CD14-positive monocyte (primary cell): ENCODE measurements at regions not wholly inside any gene's neighbourhood (a gene's known extent, or its start where the extent isn't known, plus 50 kb on each side); places are given as distances from the start of the nearest gene placed in this dataset.

Source experiments
- DNase-seq, 3 donors: peaks; one replicate each; pipeline ENCODE4 v3.0.0-alpha.2; 2011 to 2022
- H2AFZ ChIP-seq: 2 replicates; pipeline ENCODE4 v1.6.0; 2012; ENCODE audit warnings: mild to moderate bottlenecking, low read depth, low read length, inconsistent platforms; ENCODE audit not compliant: insufficient read depth, poor library complexity, severe bottlenecking
- H3K27ac ChIP-seq, 2 donors: 1 replicate in 1 of 2; 2 replicates in 1 of 2; pipeline ENCODE4 v1.5.1; 2012 to 2013; ENCODE audit warnings: low read length in 2 of 2, control low read depth in 1 of 2, inconsistent platforms in 1 of 2, low read depth in 1 of 2, mild to moderate bottlenecking in 1 of 2
- H3K27me3 ChIP-seq, 2 donors: one replicate each; pipeline versions ENCODE4 v1.6.0 to v1.6.1; 2011 to 2013; ENCODE audit warnings: low read length in 2 of 2; ENCODE audit not compliant: control insufficient read depth in 2 of 2, insufficient read depth in 2 of 2
- H3K36me3 ChIP-seq, 2 donors: replicated peaks in 1 of 2; 1 replicate in 1 of 2; 2 replicates in 1 of 2; pipeline versions ENCODE4 v1.5.1 to v1.6.1; 2012 to 2013; ENCODE audit warnings: low read length in 2 of 2, control low read depth in 1 of 2, inconsistent platforms in 1 of 2, mild to moderate bottlenecking in 1 of 2; ENCODE audit not compliant: insufficient read depth in 2 of 2, control insufficient read depth in 1 of 2
- H3K4me1 ChIP-seq, 2 donors: 1 replicate in 1 of 2; 2 replicates in 1 of 2; pipeline versions ENCODE4 v1.5.1 to v1.6.1; 2012 to 2013; ENCODE audit warnings: low read length in 2 of 2, control low read depth in 1 of 2, inconsistent platforms in 1 of 2, mild to moderate bottlenecking in 1 of 2, moderate library complexity in 1 of 2; ENCODE audit not compliant: insufficient read depth in 2 of 2, control insufficient read depth in 1 of 2
- H3K4me2 ChIP-seq: replicated peaks from 2 replicates; pipeline ENCODE3; 2012; ENCODE audit warnings: low read length, moderate library complexity, mild to moderate bottlenecking; ENCODE audit not compliant: poor library complexity, severe bottlenecking; ENCODE audit errors: extremely low read depth
- H3K4me3 ChIP-seq, 3 experiments: fragments of 200-600 bp in 1 of 3; sonication (generic) in 1 of 3; replicated peaks in 1 of 3; 1 replicate in 2 of 3; 2 replicates in 1 of 3; pipeline ENCODE4 v1.5.1; 2011 to 2013; ENCODE audit warnings: low read length in 3 of 3, mild to moderate bottlenecking in 3 of 3, control low read depth in 2 of 3, low read depth in 2 of 3, inconsistent platforms in 1 of 3, moderate library complexity in 1 of 3
- H3K79me2 ChIP-seq: 2 replicates; pipeline ENCODE4 v1.6.0; 2012; ENCODE audit warnings: mild to moderate bottlenecking, control low read depth, inconsistent platforms, low read length, moderate library complexity; ENCODE audit not compliant: insufficient read depth
- H3K9ac ChIP-seq: 2 replicates; pipeline ENCODE4 v1.6.0; 2017; ENCODE audit warnings: low read length, mild to moderate bottlenecking; ENCODE audit not compliant: insufficient read depth, poor library complexity, severe bottlenecking
- H3K9me3 ChIP-seq, 2 donors: replicated peaks in 1 of 2; 1 replicate in 1 of 2; 2 replicates in 1 of 2; pipeline versions ENCODE4 v1.5.1 to v1.6.1; 2012 to 2013; ENCODE audit warnings: low read length in 2 of 2, control low read depth in 1 of 2; ENCODE audit not compliant: control insufficient read depth in 1 of 2, insufficient read depth in 1 of 2
- H4K20me1 ChIP-seq: 2 replicates; pipeline ENCODE4 v1.6.0; 2012; ENCODE audit warnings: mild to moderate bottlenecking, low read length, control low read depth, moderate library complexity; ENCODE audit not compliant: insufficient read depth
- H3K27ac Mint-ChIP-seq, 7 donors: one replicate each; pipeline ENCODE4 v1.8.0; 2020; ENCODE audit warnings: mild to moderate bottlenecking in 7 of 7, mixed read lengths in 7 of 7, moderate library complexity in 6 of 7, inconsistent platforms in 2 of 7
- H3K27me3 Mint-ChIP-seq, 3 donors: one replicate each; pipeline ENCODE4 v1.8.0; 2021 to 2022; ENCODE audit warnings: low read depth in 3 of 3, mild to moderate bottlenecking in 3 of 3, mixed read lengths in 3 of 3, moderate library complexity in 3 of 3, inconsistent platforms in 1 of 3
- H3K36me3 Mint-ChIP-seq, 2 donors: one replicate each; pipeline ENCODE4 v1.8.0; 2020; ENCODE audit warnings: mixed read lengths in 2 of 2, inconsistent platforms in 1 of 2, mild to moderate bottlenecking in 1 of 2
- H3K4me1 Mint-ChIP-seq: one replicate; pipeline ENCODE4 v1.8.0; 2020; ENCODE audit warnings: mild to moderate bottlenecking, mixed read lengths
- H3K4me3 Mint-ChIP-seq, 2 donors: one replicate each; pipeline ENCODE4 v1.8.0; 2020; ENCODE audit warnings: mild to moderate bottlenecking in 2 of 2, mixed read lengths in 2 of 2, moderate library complexity in 1 of 2
- H3K9me3 Mint-ChIP-seq, 7 donors: one replicate each; pipeline ENCODE4 v1.8.0; 2020 to 2022; ENCODE audit warnings: mixed read lengths in 7 of 7, mild to moderate bottlenecking in 6 of 7, moderate library complexity in 6 of 7, inconsistent platforms in 2 of 7
- CTCF ChIP-seq: fragments of 200-600 bp; IDR thresholded peaks from one replicate; pipeline ENCODE4 v1.8.0; 2022; ENCODE audit warnings: antibody characterized with exemption, mild to moderate bottlenecking
- WGBS: methylation state at CpG from one replicate; pipeline ENCODE4 v1.1.5; 2013; ENCODE audit warnings: missing lambda C conversion rate; ENCODE audit not compliant: insufficient coverage; 5-methylcytosine and 5-hydroxymethylcytosine counted together
- intact Hi-C, 2 donors: fragments of 100-400 bp; cut with micrococcal nuclease; formaldehyde crosslinking; loops; one replicate each; pipeline versions ENCODE4 v1.15.0 to v1.15.1; 2023

GRCh38 chr14:30063746-30064145, 136.1 kb upstream of the PRKD1 start:
- Histone ChIP-seq H3K79me2 (no peaks in the 10 kb centered on the region), H3K27me3 (no peaks in the 10 kb centered on the region), H3K4me1 (no peaks in the 10 kb centered on the region), H4K20me1 (no peaks in the 10 kb centered on the region), H2AFZ (no peak overlapping the region), H3K4me2 (no peak overlapping the region), H3K9me3 (peaks cover 3% of the 10 kb centered on the region in 2 donors), H3K36me3 (no peaks in the 10 kb centered on the region), H3K4me3 (no peak overlapping the region), H3K27ac (no peak overlapping the region), H3K9ac (no peak overlapping the region)
- H3K4me3 Mint-ChIP-seq = no peak overlapping the region
- WGBS = no CpG with 5 or more reads among the region's 2 CpGs
- H3K27ac Mint-ChIP-seq = no peak overlapping the region
- H3K27me3 Mint-ChIP-seq = peaks cover 0 to 2% (median 0%) of the 10 kb centered on the region in 3 donors
- DNase-seq = no peak
- TF ChIP-seq CTCF = no peak
- no peaks in the 10 kb centered on the region for H3K4me1 Mint-ChIP-seq
- intact Hi-C loops = no loop called here
- H3K36me3 Mint-ChIP-seq = no peaks in the 10 kb centered on the region
- peaks cover 0 to 11% (median 4%) of the 10 kb centered on the region in 7 donors for H3K9me3 Mint-ChIP-seq

GRCh38 chr14:30064454-30064853, 136.8 kb upstream of the PRKD1 start:
- no peak overlapping the region for H3K4me2 ChIP-seq
- no peaks in the 10 kb centered on the region for H3K4me1 ChIP-seq
- no peaks in the 10 kb centered on the region for H3K36me3 ChIP-seq
- no peaks in the 10 kb centered on the region for H3K79me2 ChIP-seq
- no peak overlapping the region for H3K27ac Mint-ChIP-seq
- H3K27ac ChIP-seq = no peak overlapping the region
- no peak overlapping the region for H3K4me3 Mint-ChIP-seq
- H3K36me3 Mint-ChIP-seq = no peaks in the 10 kb centered on the region
- intact Hi-C loops = no loop called here
- no peak for TF ChIP-seq CTCF
- peaks cover 0 to 11% (median 6%) of the 10 kb centered on the region in 7 donors for H3K9me3 Mint-ChIP-seq
- peaks cover 0 to 2% (median 0%) of the 10 kb centered on the region in 3 donors for H3K27me3 Mint-ChIP-seq
- H3K9me3 ChIP-seq = peaks cover 3% of the 10 kb centered on the region in 2 donors
- DNase-seq = no peak
- H2AFZ ChIP-seq = no peak overlapping the region
- no peaks in the 10 kb centered on the region for H3K27me3 ChIP-seq
- no peaks in the 10 kb centered on the region for H3K4me1 Mint-ChIP-seq
- no peak overlapping the region for H3K9ac ChIP-seq
- no peak overlapping the region for H3K4me3 ChIP-seq
- H4K20me1 ChIP-seq = no peaks in the 10 kb centered on the region
